ENCODE measurements at regions not wholly inside any gene's neighbourhood (a gene's known extent, or its start where the extent isn't known, plus 50 kb on each side); places are given as distances from the start of the nearest gene placed in this dataset.

DNA sequence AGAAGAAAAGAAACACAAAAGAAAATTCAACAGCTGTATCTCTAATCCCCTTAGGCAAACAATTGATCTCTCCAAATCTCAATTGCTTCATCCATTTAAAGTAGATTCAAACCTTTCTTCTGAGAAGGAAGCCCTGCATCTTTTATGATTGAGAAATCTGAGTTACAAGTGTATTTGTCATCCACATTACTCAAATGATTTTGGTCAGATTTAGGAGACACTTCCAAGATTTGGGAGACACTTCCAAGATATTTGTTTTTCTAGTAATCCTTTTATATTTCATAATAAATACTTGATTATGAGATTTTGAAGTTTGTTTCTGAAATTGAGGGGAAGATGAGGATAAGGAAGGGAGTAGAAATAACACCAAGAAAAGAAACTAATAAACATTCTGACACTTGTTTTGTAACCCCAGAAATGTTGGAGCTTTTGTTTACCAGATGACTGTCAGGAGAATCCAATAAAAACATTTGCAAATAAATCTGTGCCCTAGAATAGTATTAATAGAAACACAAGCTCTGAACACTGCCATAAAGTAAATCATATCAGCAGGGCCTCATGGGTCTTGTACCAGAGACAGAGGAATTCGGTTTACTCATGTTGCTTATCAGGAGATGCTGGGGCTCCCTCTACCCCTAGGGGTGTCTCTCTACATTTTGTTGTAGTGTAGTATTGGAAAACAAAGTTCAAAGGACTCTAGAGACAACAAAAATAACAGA is 314.3 kb upstream of the NT5E start:
- BruUV-seq (replicated peaks): no TSS peak

DNA sequence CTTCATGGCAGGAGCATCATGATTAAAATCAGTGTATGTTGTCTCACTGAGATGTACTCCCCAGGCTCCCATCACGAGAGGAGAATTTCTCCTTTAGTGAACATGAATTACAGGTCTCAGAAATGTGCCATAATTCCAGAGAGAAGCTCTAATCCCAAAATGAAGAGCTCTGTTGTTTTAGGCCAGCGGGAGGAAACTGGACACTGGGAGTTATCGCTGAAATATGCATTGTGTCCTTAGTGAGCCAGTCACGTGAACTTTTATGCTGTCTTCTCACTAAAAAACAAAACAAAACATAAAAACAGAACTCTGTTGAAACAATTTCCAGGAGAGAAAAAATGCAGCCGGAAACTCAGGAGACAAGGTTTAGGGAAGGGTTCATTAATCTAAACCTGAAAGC is 315.7 kb upstream of the NT5E start:
- CTCF ChIA-PET: no interaction called here
- Histone ChIP-seq H3K4me1 (no peaks in the 10 kb centered on the region), H3K9me3 (no peaks in the 10 kb centered on the region), H3K27me3 (replicated peaks; ENCODE audit: control insufficient read depth, insufficient read depth, low read length) (no peaks in the 10 kb centered on the region), H3K4me3 (ENCODE audit: low read depth, low read length) (no peak overlapping the region), H3K36me3 (ENCODE audit: control insufficient read depth, insufficient read depth, low read length) (no peaks in the 10 kb centered on the region)
- H3K27ac Mint-ChIP-seq (ENCODE audit: unreplicated experiment): no peak overlapping the region
- peaks cover 7% of the 10 kb centered on the region for H3K4me1 Mint-ChIP-seq (ENCODE audit: low read depth, unreplicated experiment)
- TF ChIP-seq, protein P1, sequence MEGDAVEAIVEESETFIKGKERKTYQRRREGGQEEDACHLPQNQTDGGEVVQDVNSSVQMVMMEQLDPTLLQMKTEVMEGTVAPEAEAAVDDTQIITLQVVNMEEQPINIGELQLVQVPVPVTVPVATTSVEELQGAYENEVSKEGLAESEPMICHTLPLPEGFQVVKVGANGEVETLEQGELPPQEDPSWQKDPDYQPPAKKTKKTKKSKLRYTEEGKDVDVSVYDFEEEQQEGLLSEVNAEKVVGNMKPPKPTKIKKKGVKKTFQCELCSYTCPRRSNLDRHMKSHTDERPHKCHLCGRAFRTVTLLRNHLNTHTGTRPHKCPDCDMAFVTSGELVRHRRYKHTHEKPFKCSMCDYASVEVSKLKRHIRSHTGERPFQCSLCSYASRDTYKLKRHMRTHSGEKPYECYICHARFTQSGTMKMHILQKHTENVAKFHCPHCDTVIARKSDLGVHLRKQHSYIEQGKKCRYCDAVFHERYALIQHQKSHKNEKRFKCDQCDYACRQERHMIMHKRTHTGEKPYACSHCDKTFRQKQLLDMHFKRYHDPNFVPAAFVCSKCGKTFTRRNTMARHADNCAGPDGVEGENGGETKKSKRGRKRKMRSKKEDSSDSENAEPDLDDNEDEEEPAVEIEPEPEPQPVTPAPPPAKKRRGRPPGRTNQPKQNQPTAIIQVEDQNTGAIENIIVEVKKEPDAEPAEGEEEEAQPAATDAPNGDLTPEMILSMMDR (IDR thresholded peaks at IDR 0.05; ENCODE audit: insufficient read depth in 1 of 2, low read depth in 1 of 2, low read length in 1 of 2, severe bottlenecking in 1 of 2, unreplicated experiment in 1 of 2): no peak
- no peaks in the 10 kb centered on the region for H3K36me3 Mint-ChIP-seq (ENCODE audit: insufficient read depth, unreplicated experiment)
- intact Hi-C loops (cut with micrococcal nuclease; ENCODE audit: unreplicated experiment): no loop called here
- peaks cover 10% of the 10 kb centered on the region for H3K27me3 Mint-ChIP-seq (ENCODE audit: insufficient read depth, unreplicated experiment)
- no peak for DNase-seq
- H3K4me3 Mint-ChIP-seq (ENCODE audit: unreplicated experiment): no peak overlapping the region
- H3K9me3 Mint-ChIP-seq (ENCODE audit: unreplicated experiment): no peaks in the 10 kb centered on the region
- POLR2A ChIA-PET: no interaction called here
- no TSS peak for BruUV-seq (replicated peaks)

More for the DNA sequence above, 314.3 kb upstream of the NT5E start:
- intact Hi-C loops (cut with micrococcal nuclease; ENCODE audit: unreplicated experiment): no loop called here
- Histone ChIP-seq H3K4me1 (no peaks in the 10 kb centered on the region), H3K36me3 (ENCODE audit: control insufficient read depth, insufficient read depth, low read length) (no peaks in the 10 kb centered on the region), H3K9me3 (no peaks in the 10 kb centered on the region), H3K4me3 (ENCODE audit: low read depth, low read length) (no peak overlapping the region), H3K27me3 (replicated peaks; ENCODE audit: control insufficient read depth, insufficient read depth, low read length) (no peaks in the 10 kb centered on the region)
- H3K4me1 Mint-ChIP-seq (ENCODE audit: low read depth, unreplicated experiment): peaks cover 7% of the 10 kb centered on the region
- H3K4me3 Mint-ChIP-seq (ENCODE audit: unreplicated experiment): no peak overlapping the region
- peaks cover 7% of the 10 kb centered on the region for H3K27me3 Mint-ChIP-seq (ENCODE audit: insufficient read depth, unreplicated experiment)
- ChIA-PET POLR2A (no interaction called here), CTCF (no interaction called here)
- TF ChIP-seq, protein P1 (IDR thresholded peaks at IDR 0.05; ENCODE audit: insufficient read depth in 1 of 2, low read depth in 1 of 2, low read length in 1 of 2, severe bottlenecking in 1 of 2, unreplicated experiment in 1 of 2): no peak
- DNase-seq: no peak
- H3K9me3 Mint-ChIP-seq (ENCODE audit: unreplicated experiment): no peaks in the 10 kb centered on the region
- H3K27ac Mint-ChIP-seq (ENCODE audit: unreplicated experiment): no peak overlapping the region
- no peaks in the 10 kb centered on the region for H3K36me3 Mint-ChIP-seq (ENCODE audit: insufficient read depth, unreplicated experiment)

DNA sequence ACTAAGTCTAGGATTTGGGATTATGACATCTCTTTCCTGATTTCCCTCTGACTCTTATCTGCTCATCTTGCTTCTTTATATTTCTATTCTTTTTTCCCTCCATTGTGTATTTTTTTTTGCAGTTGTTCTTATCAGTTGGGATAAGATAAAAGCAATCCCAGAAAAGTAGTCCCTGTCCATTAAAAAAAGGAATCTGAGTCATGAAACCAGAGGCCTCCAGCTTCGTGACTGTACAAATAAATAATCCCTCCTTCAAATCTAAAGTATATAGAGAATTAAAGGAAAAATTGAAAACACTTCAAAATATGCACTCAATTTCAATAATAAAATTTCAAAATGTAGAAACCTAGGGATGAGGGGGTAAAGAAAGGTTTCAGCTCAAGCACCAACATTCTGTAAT is 317.8 kb upstream of the NT5E start:
- ChIA-PET POLR2A (no interaction called here), CTCF (no interaction called here)
- no peak overlapping the region for H3K27ac Mint-ChIP-seq (ENCODE audit: unreplicated experiment)
- no peaks in the 10 kb centered on the region for H3K36me3 ChIP-seq (ENCODE audit: control insufficient read depth, insufficient read depth, low read length)
- BruUV-seq (replicated peaks): no TSS peak
- H3K27me3 Mint-ChIP-seq (ENCODE audit: insufficient read depth, unreplicated experiment): peaks cover 7% of the 10 kb centered on the region
- no peak overlapping the region for H3K4me3 ChIP-seq (ENCODE audit: low read depth, low read length)
- intact Hi-C loops (cut with micrococcal nuclease; ENCODE audit: unreplicated experiment): no loop called here
- H3K9me3 ChIP-seq: no peaks in the 10 kb centered on the region
- DNase-seq: no peak
- no peaks in the 10 kb centered on the region for H3K9me3 Mint-ChIP-seq (ENCODE audit: unreplicated experiment)
- H3K36me3 Mint-ChIP-seq (ENCODE audit: insufficient read depth, unreplicated experiment): no peaks in the 10 kb centered on the region
- no peaks in the 10 kb centered on the region for H3K27me3 ChIP-seq (replicated peaks; ENCODE audit: control insufficient read depth, insufficient read depth, low read length)
- peaks cover 7% of the 10 kb centered on the region for H3K4me1 Mint-ChIP-seq (ENCODE audit: low read depth, unreplicated experiment)
- TF ChIP-seq, protein P1 (IDR thresholded peaks at IDR 0.05; ENCODE audit: insufficient read depth in 1 of 2, low read depth in 1 of 2, low read length in 1 of 2, severe bottlenecking in 1 of 2, unreplicated experiment in 1 of 2): no peak
- no peak overlapping the region for H3K4me3 Mint-ChIP-seq (ENCODE audit: unreplicated experiment)
- no peaks in the 10 kb centered on the region for H3K4me1 ChIP-seq
